ENCODE measurements at regions not wholly inside any gene's neighbourhood (a gene's known extent, or its start where the extent isn't known, plus 50 kb on each side); places are given as distances from the start of the nearest gene placed in this dataset.
"Not testable (repeated sequence)": the region's sequence is repeated elsewhere in the genome, so short reads cannot be mapped to it uniquely, and the experiment has no call there.

GRCh38 chr6:122214605-122215318 lies 184.7 kb upstream of the HSF2 start:
- DNase-seq = no peak

- no peak for DNase-seq
Observed at GRCh38 chr6:122220254-122220653, 179.2 kb upstream of the HSF2 start.

- no peak for DNase-seq
Observed at GRCh38 chr6:122222761-122223160, 176.7 kb upstream of the HSF2 start.

GRCh38 chr6:122223251-122223650 lies 176.2 kb upstream of the HSF2 start:
- DNase-seq = no peak

GRCh38 chr6:122238861-122239260 lies 160.6 kb upstream of the HSF2 start:
- DNase-seq = no peak

- DNase-seq = no peak
Observed at GRCh38 chr6:122246906-122247658, 152.4 kb upstream of the HSF2 start.

- no peak for DNase-seq
Observed at GRCh38 chr6:122248001-122248669, 151.3 kb upstream of the HSF2 start.

- no peak for DNase-seq
Observed at GRCh38 chr6:122248844-122249243, 150.6 kb upstream of the HSF2 start.

- DNase-seq = no peak
Observed at GRCh38 chr6:122258839-122259238, 140.6 kb upstream of the HSF2 start.

- no peak for DNase-seq
Observed at GRCh38 chr6:122264557-122264956, 134.9 kb upstream of the HSF2 start.

GRCh38 chr6:122265755-122266154 lies 133.7 kb upstream of the HSF2 start:
- no peak for DNase-seq

- no peak for DNase-seq
Observed at GRCh38 chr6:122268394-122268793, 131.1 kb upstream of the HSF2 start.

GRCh38 chr6:122276637-122277036 lies 122.8 kb upstream of the HSF2 start:
- no peak for DNase-seq

- DNase-seq = not testable (repeated sequence)
Observed at GRCh38 chr6:122280105-122281021, 119.1 kb upstream of the HSF2 start.

- no peak for DNase-seq
Observed at GRCh38 chr6:122283884-122284283, 115.6 kb upstream of the HSF2 start.

- DNase-seq = no peak
Observed at GRCh38 chr6:122284848-122285247, 114.6 kb upstream of the HSF2 start.

GRCh38 chr6:122285292-122285913 lies 114.0 kb upstream of the HSF2 start:
- DNase-seq = no peak

- no peak for DNase-seq
Observed at GRCh38 chr6:122286512-122286911, 112.9 kb upstream of the HSF2 start.

GRCh38 chr6:122289762-122290539 lies 109.5 kb upstream of the HSF2 start:
- no peak for DNase-seq

GRCh38 chr6:122297010-122297409 lies 102.4 kb upstream of the HSF2 start:
- DNase-seq = no peak

- DNase-seq = no peak
Observed at GRCh38 chr6:122302067-122302466, 97.4 kb upstream of the HSF2 start.
